ENCODE measurements at regions not wholly inside any gene's neighbourhood (a gene's known extent, or its start where the extent isn't known, plus 50 kb on each side); places are given as distances from the start of the nearest gene placed in this dataset.

GRCh38 chr1:181327796-181328195 lies 155.5 kb upstream of the CACNA1E start:
- DNase-seq (ENCODE audit: low read depth): no peak

- no peak for DNase-seq (ENCODE audit: low read depth)
Observed at GRCh38 chr1:181334724-181335123, 148.6 kb upstream of the CACNA1E start.

- no peak for DNase-seq (ENCODE audit: low read depth)
Observed at GRCh38 chr1:181335631-181336030, 147.7 kb upstream of the CACNA1E start.

GRCh38 chr1:181341026-181341632 lies 142.2 kb upstream of the CACNA1E start:
- DNase-seq (ENCODE audit: low read depth): no peak

GRCh38 chr1:181344091-181344490 lies 139.2 kb upstream of the CACNA1E start:
- DNase-seq (ENCODE audit: low read depth): no peak

GRCh38 chr1:181345146-181345545 lies 138.2 kb upstream of the CACNA1E start:
- DNase-seq (ENCODE audit: low read depth): no peak

GRCh38 chr1:181347495-181348390 lies 135.6 kb upstream of the CACNA1E start:
- DNase-seq (ENCODE audit: low read depth): no peak

- no peak for DNase-seq (ENCODE audit: low read depth)
Observed at GRCh38 chr1:181349512-181349911, 133.8 kb upstream of the CACNA1E start.

GRCh38 chr1:181350131-181350530 lies 133.2 kb upstream of the CACNA1E start:
- no peak for DNase-seq (ENCODE audit: low read depth)

GRCh38 chr1:181351740-181352139 lies 131.6 kb upstream of the CACNA1E start:
- no peak for DNase-seq (ENCODE audit: low read depth)

- no peak for DNase-seq (ENCODE audit: low read depth)
Observed at GRCh38 chr1:181352695-181353094, 130.6 kb upstream of the CACNA1E start.

GRCh38 chr1:181353526-181353925 lies 129.8 kb upstream of the CACNA1E start:
- DNase-seq (ENCODE audit: low read depth): no peak

GRCh38 chr1:181354865-181355264 lies 128.5 kb upstream of the CACNA1E start:
- DNase-seq (ENCODE audit: low read depth): no peak

- no peak for DNase-seq (ENCODE audit: low read depth)
Observed at GRCh38 chr1:181356505-181357340, 126.6 kb upstream of the CACNA1E start.

- DNase-seq (ENCODE audit: low read depth): no peak
Observed at GRCh38 chr1:181359012-181359411, 124.3 kb upstream of the CACNA1E start.

- DNase-seq (ENCODE audit: low read depth): no peak
Observed at GRCh38 chr1:181364801-181365200, 118.5 kb upstream of the CACNA1E start.

GRCh38 chr1:181366910-181367309 lies 116.4 kb upstream of the CACNA1E start:
- DNase-seq (ENCODE audit: low read depth): no peak

GRCh38 chr1:181369416-181369815 lies 113.9 kb upstream of the CACNA1E start:
- DNase-seq (ENCODE audit: low read depth): no peak

GRCh38 chr1:181383695-181384094 lies 99.6 kb upstream of the CACNA1E start:
- DNase-seq (ENCODE audit: low read depth): no peak

GRCh38 chr1:181386340-181386739 lies 97.0 kb upstream of the CACNA1E start:
- DNase-seq (ENCODE audit: low read depth): no peak

GRCh38 chr1:181386951-181387350 lies 96.4 kb upstream of the CACNA1E start:
- no peak for DNase-seq (ENCODE audit: low read depth)

GRCh38 chr1:181387702-181388101 lies 95.6 kb upstream of the CACNA1E start:
- DNase-seq (ENCODE audit: low read depth): no peak
